Tibial nerve (tissue), 4 donors: ENCODE measurements at regions not wholly inside any gene's neighbourhood (a gene's known extent, or its start where the extent isn't known, plus 50 kb on each side); places are given as distances from the start of the nearest gene placed in this dataset.

Experiments used
- DNase-seq, 2 donors: peaks; one replicate each; pipeline ENCODE4 v3.0.0-alpha.2; 2019; ENCODE audit warnings: low spot score in 2 of 2
- H3K27ac ChIP-seq, 4 donors: fragments of 200-600 bp; sonication (generic) in 3 of 4; one replicate each; pipeline ENCODE4 v1.5.1; 2017 to 2019; ENCODE audit warnings: mild to moderate bottlenecking in 1 of 4
- H3K27me3 ChIP-seq, 2 donors: fragments of 200-600 bp; sonication (generic) in 1 of 2; one replicate each; pipeline versions ENCODE4 v1.5.1 to v1.6.0; 2017 to 2019
- H3K36me3 ChIP-seq, 3 donors: fragments of 200-600 bp; sonication (generic); one replicate each; pipeline ENCODE4 v1.5.1; 2018 to 2019
- H3K4me1 ChIP-seq, 4 donors: fragments of 200-600 bp; sonication (generic) in 3 of 4; one replicate each; pipeline ENCODE4 v1.5.1; 2017 to 2019
- H3K4me3 ChIP-seq, 4 donors: fragments of 200-600 bp; sonication (generic) in 3 of 4; one replicate each; pipeline ENCODE4 v1.5.1; 2017 to 2019; ENCODE audit warnings: mild to moderate bottlenecking in 1 of 4, moderate library complexity in 1 of 4
- H3K9me3 ChIP-seq, 4 donors: fragments of 200-600 bp; sonication (generic) in 3 of 4; one replicate each; pipeline ENCODE4 v1.5.1; 2017 to 2019
- CTCF ChIP-seq, 5 experiments: fragments of 200-600 bp in 3 of 5; fragments of 450-650 bp in 2 of 5; sonication (generic) in 3 of 5; IDR thresholded peaks; one replicate each; pipeline ENCODE4 v1.5.1; 2016 to 2019; ENCODE audit warnings: antibody characterized with exemption in 5 of 5, mild to moderate bottlenecking in 3 of 5, moderate library complexity in 2 of 5
- EP300 ChIP-seq, 2 donors: sonication (generic); formaldehyde crosslinking; IDR thresholded peaks; one replicate each; pipeline ENCODE4 v1.6.1; 2017; ENCODE audit warnings: antibody characterized with exemption in 2 of 2, mild to moderate bottlenecking in 1 of 2
- POLR2A ChIP-seq, 2 donors: fragments of 450-650 bp; IDR thresholded peaks; one replicate each; pipeline ENCODE4 v1.6.1; 2017; ENCODE audit warnings: antibody characterized with exemption in 2 of 2, mild to moderate bottlenecking in 2 of 2, moderate library complexity in 2 of 2
- WGBS, 2 donors: methylation state at CpG; one replicate each; pipeline ENCODE4 v1.1.5; 2018; 5-methylcytosine and 5-hydroxymethylcytosine counted together

GRCh38 chr2:126990605-126991532 is 92.2 kb downstream of the TEX51 start:
- WGBS, 2 donors = 64 to 70% methylated on average over 12 of the region's 12 CpGs
- TF ChIP-seq EP300 (IDR thresholded peaks at IDR 0.05) = no peak
- TF ChIP-seq CTCF (IDR thresholded peaks at IDR 0.05) = no peak
- no peak for TF ChIP-seq POLR2A (IDR thresholded peaks at IDR 0.05)
- no peaks in the 10 kb centered on the region for H3K36me3 ChIP-seq
- no peak overlapping the region for H3K4me3 ChIP-seq
- no peaks in the 10 kb centered on the region for H3K27me3 ChIP-seq
- DNase-seq = no peak
- H3K4me1 ChIP-seq = peaks cover 0 to 3% (median 0%) of the 10 kb centered on the region in 4 donors
- peaks cover 0 to 17% (median 0%) of the 10 kb centered on the region in 4 donors for H3K9me3 ChIP-seq
- no peak overlapping the region for H3K27ac ChIP-seq

GRCh38 chr2:126994340-126994777 is 95.7 kb downstream of the TEX51 start:
- TF ChIP-seq EP300 (IDR thresholded peaks at IDR 0.05) (no peak), CTCF (IDR thresholded peaks at IDR 0.05) (no peak), POLR2A (IDR thresholded peaks at IDR 0.05) (no peak)
- no peaks in the 10 kb centered on the region for H3K4me1 ChIP-seq

GRCh38 chr2:126995621-126996377 is 97.1 kb downstream of the TEX51 start:
- Histone ChIP-seq H3K4me3 (no peak overlapping the region), H3K9me3 (no peaks in the 10 kb centered on the region), H3K36me3 (no peaks in the 10 kb centered on the region), H3K27me3 (no peaks in the 10 kb centered on the region), H3K27ac (no peak overlapping the region), H3K4me1 (no peaks in the 10 kb centered on the region)
- no peak for TF ChIP-seq POLR2A (IDR thresholded peaks at IDR 0.05)
- TF ChIP-seq CTCF (IDR thresholded peaks at IDR 0.05) = no peak
- TF ChIP-seq EP300 (IDR thresholded peaks at IDR 0.05) = no peak
- DNase-seq = no peak
- WGBS, 2 donors = 38 to 51% methylated on average over 5 of the region's 5 CpGs

More at GRCh38 chr2:126994340-126994777, 95.7 kb downstream of the TEX51 start:
- no peak overlapping the region for H3K27ac ChIP-seq
- H3K27me3 ChIP-seq = no peaks in the 10 kb centered on the region
- 74 to 87% methylated on average over 2 of the region's 2 CpGs for WGBS, 2 donors
- no peak overlapping the region for H3K4me3 ChIP-seq
- no peaks in the 10 kb centered on the region for H3K36me3 ChIP-seq
- no peak for DNase-seq
- H3K9me3 ChIP-seq = peaks cover 0 to 11% (median 0%) of the 10 kb centered on the region in 4 donors

GRCh38 chr2:126996378-126996699 is 97.6 kb downstream of the TEX51 start:
- DNase-seq = no peak
- Histone ChIP-seq H3K9me3 (no peaks in the 10 kb centered on the region), H3K27ac (no peak overlapping the region), H3K27me3 (no peaks in the 10 kb centered on the region), H3K4me1 (no peaks in the 10 kb centered on the region), H3K4me3 (no peak overlapping the region), H3K36me3 (no peaks in the 10 kb centered on the region)
- TF ChIP-seq CTCF (IDR thresholded peaks at IDR 0.05) = no peak
- TF ChIP-seq EP300 (IDR thresholded peaks at IDR 0.05) = no peak
- no peak for TF ChIP-seq POLR2A (IDR thresholded peaks at IDR 0.05)
- 92 to 95% methylated on average over 1 of the region's 1 CpG for WGBS, 2 donors
